DOHH2 (cell line): ENCODE measurements at regions not wholly inside any gene's neighbourhood (a gene's known extent, or its start where the extent isn't known, plus 50 kb on each side); places are given as distances from the start of the nearest gene placed in this dataset.

Source experiments
- H3F3A ChIP-seq: fragments of 200-600 bp; sonication (generic), shearing (Covaris generic); 2 replicates; pipeline ENCODE4 v1.6.0; 2016; ENCODE audit warnings: antibody characterized with exemption, mild to moderate bottlenecking; ENCODE audit not compliant: control insufficient read depth, insufficient read depth
- H3K27ac ChIP-seq: fragments of 200-600 bp; sonication (generic); 2 replicates; pipeline ENCODE4 v1.5.1; 2014; ENCODE audit warnings: low read depth, mild to moderate bottlenecking, low read length, moderate library complexity
- H3K27me3 ChIP-seq: fragments of 200-600 bp; sonication (generic); 2 replicates; pipeline ENCODE4 v1.6.1; 2014; ENCODE audit warnings: mild to moderate bottlenecking, low read length, mixed read lengths; ENCODE audit not compliant: control insufficient read depth
- H3K36me3 ChIP-seq: fragments of 200-600 bp; sonication (generic); 2 replicates; pipeline ENCODE4 v1.6.1; 2014; ENCODE audit warnings: mild to moderate bottlenecking, low read length, moderate library complexity, mixed read lengths; ENCODE audit not compliant: control insufficient read depth
- H3K4me1 ChIP-seq: fragments of 200-600 bp; sonication (generic); 2 replicates; pipeline ENCODE4 v1.6.1; 2014; ENCODE audit warnings: mild to moderate bottlenecking, low read length, mixed read lengths; ENCODE audit not compliant: control insufficient read depth
- H3K4me2 ChIP-seq: fragments of 200-600 bp; sonication (generic); 2 replicates; pipeline ENCODE4 v1.6.0; 2014; ENCODE audit warnings: mild to moderate bottlenecking, low read length, moderate library complexity
- H3K4me3 ChIP-seq: fragments of 200-600 bp; sonication (generic); 2 replicates; pipeline ENCODE4 v1.5.1; 2014; ENCODE audit warnings: mild to moderate bottlenecking, low read length, mixed read lengths
- H3K79me2 ChIP-seq: fragments of 200-600 bp; sonication (generic); 2 replicates; pipeline ENCODE4 v1.6.1; 2014; ENCODE audit warnings: mild to moderate bottlenecking, low read length, mixed read lengths; ENCODE audit not compliant: control insufficient read depth
- H3K9me2 ChIP-seq: fragments of 200-600 bp; sonication (generic); replicated peaks from 2 replicates; pipeline ENCODE4 v1.6.1; 2014; ENCODE audit warnings: mild to moderate bottlenecking, low read length, mixed read lengths; ENCODE audit not compliant: control insufficient read depth
- H3K9me3 ChIP-seq: fragments of 200-600 bp; sonication (generic); 2 replicates; pipeline ENCODE4 v1.6.1; 2014; ENCODE audit warnings: antibody characterized with exemption, low read length, mixed read lengths; ENCODE audit not compliant: control insufficient read depth, insufficient read depth
- H4K20me1 ChIP-seq: fragments of 200-600 bp; sonication (generic); 2 replicates; pipeline ENCODE4 v1.6.0; 2014; ENCODE audit warnings: low read depth, mild to moderate bottlenecking, antibody characterized with exemption, low read length, moderate library complexity; ENCODE audit not compliant: control insufficient read depth, insufficient read depth
- CTCF ChIP-seq: fragments of 200-600 bp; sonication (generic); IDR thresholded peaks from one replicate; pipeline ENCODE4 v1.5.1; 2014; ENCODE audit warnings: antibody characterized with exemption, mild to moderate bottlenecking, low read depth, low read length; ENCODE audit not compliant: poor library complexity, severe bottlenecking
- EZH2phosphoT487 ChIP-seq: fragments of 200-600 bp; sonication (generic); IDR thresholded peaks from 2 replicates; pipeline ENCODE4 v1.6.1; 2017; ENCODE audit warnings: borderline replicate concordance, mild to moderate bottlenecking, antibody characterized with exemption, low read length, moderate library complexity, mixed read lengths

DNA sequence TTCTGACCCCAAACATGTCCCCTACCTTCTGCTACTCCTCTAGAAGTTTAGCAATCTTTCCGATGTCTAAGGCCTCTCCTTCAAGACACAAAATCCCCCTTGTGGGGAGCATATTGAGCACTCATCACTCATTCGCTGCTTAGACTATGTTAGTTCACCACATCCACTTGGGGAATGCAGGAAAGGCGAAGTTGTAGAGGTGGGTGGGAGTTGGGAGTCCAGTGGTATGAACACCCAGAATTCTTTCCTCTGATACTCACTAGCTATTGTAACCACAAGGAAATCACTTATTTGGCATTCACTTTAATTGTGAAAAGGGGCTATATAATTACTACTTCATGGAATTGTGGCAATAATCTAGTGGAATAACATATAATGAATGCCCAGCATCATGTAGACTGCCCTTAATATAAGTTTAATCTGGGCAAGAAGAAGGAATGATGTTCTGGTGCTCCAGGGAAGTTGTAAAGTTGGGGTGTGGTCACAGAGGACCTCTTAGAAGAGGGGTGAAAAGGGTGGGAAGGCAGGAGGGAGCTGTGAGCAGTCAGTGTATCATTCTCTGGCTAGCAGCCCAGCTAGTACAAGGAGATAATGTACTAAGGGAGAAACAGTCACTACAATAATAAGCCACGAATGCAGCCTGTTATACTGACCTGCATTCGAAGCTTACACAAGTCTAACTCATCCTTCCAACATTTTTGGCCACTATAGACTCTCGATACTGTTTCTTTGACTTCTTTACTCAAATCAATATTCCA, 468.2 kb upstream of the DIPK2B start:
- Histone ChIP-seq H3K79me2 (no peaks in the 10 kb centered on the region), H3K27ac (no peak overlapping the region), H3K4me3 (no peak overlapping the region), H3K27me3 (no peaks in the 10 kb centered on the region), H4K20me1 (no peaks in the 10 kb centered on the region), H3F3A (no peaks in the 10 kb centered on the region), H3K9me2 (no peaks in the 10 kb centered on the region), H3K4me1 (no peaks in the 10 kb centered on the region), H3K4me2 (no peak overlapping the region), H3K36me3 (no peaks in the 10 kb centered on the region), H3K9me3 (no peaks in the 10 kb centered on the region)
- TF ChIP-seq CTCF (no peak), EZH2phosphoT487 (no peak)

DNA sequence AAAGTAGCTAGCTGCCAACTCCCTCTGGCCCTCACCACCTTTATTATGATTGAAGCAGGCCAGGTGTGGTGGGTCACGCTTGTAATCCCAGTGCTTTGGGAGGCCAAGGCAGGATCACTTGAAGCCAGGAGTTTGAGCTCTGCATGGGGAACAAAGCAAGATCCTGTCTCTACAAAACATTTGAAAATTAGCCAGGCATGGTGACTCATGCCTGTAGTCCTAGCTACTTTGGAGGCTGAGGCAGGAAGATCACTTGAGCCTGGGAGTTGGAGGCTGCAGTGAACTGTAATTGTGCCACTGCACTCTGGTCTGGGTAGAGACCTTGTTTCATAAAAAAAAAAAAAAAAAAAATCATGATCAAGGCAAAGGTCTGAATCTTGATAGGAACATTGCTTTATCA, 467.0 kb upstream of the DIPK2B start:
- no peaks in the 10 kb centered on the region for H3K9me2 ChIP-seq
- no peaks in the 10 kb centered on the region for H3K27me3 ChIP-seq
- TF ChIP-seq EZH2phosphoT487 (no peak), CTCF (no peak)
- no peaks in the 10 kb centered on the region for H4K20me1 ChIP-seq
- H3K27ac ChIP-seq, result no peak overlapping the region
- H3K4me2 ChIP-seq, result no peak overlapping the region
- no peaks in the 10 kb centered on the region for H3K79me2 ChIP-seq
- no peak overlapping the region for H3K4me3 ChIP-seq
- no peaks in the 10 kb centered on the region for H3K36me3 ChIP-seq
- no peaks in the 10 kb centered on the region for H3K4me1 ChIP-seq
- H3K9me3 ChIP-seq, result no peaks in the 10 kb centered on the region
- H3F3A ChIP-seq, result no peaks in the 10 kb centered on the region

DNA sequence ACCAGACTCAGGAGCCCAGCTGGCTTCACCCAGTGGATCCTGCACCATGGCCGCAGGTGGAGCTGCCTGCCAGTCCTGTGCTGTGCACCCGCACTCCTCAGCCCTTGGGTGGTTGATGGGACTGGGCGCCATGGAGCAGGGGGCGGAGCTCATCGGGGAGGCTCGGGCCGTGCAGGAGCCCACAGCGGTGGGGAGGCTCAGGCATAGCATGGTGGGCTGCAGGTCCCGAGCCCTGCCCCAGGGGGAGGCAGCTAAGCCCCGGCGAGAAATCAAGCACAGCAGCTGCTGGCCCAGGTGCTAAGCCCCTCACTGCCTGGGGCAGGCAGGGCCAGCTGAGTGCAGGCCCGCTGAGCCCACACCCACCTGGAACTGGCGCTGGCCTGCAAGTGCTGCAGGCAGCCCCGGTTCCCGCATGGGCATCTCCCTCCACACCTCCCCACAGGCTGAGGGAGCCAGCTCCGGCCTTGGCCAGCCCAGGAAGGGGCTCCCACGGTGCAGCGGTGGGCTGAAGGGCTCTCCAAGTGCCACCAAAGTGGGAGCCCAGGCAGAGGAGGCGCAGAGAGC, 464.1 kb upstream of the DIPK2B start:
- H3K9me3 ChIP-seq, result no peaks in the 10 kb centered on the region

More for the DNA sequence above, 464.1 kb upstream of the DIPK2B start:
- H3K79me2 ChIP-seq, result no peaks in the 10 kb centered on the region
- H3K4me3 ChIP-seq, result no peak overlapping the region
- H3K27ac ChIP-seq, result no peak overlapping the region
- H3K9me2 ChIP-seq, result no peaks in the 10 kb centered on the region
- TF ChIP-seq EZH2phosphoT487 (no peak), CTCF (no peak)
- H3K4me1 ChIP-seq, result no peaks in the 10 kb centered on the region
- no peaks in the 10 kb centered on the region for H3F3A ChIP-seq
- H3K27me3 ChIP-seq, result no peaks in the 10 kb centered on the region
- H4K20me1 ChIP-seq, result no peaks in the 10 kb centered on the region
- H3K36me3 ChIP-seq, result no peaks in the 10 kb centered on the region
- no peak overlapping the region for H3K4me2 ChIP-seq
